HG02884 (cell line): ENCODE measurements at regions not wholly inside any gene's neighbourhood (a gene's known extent, or its start where the extent isn't known, plus 50 kb on each side); places are given as distances from the start of the nearest gene placed in this dataset.
"Not testable (repeated sequence)": the region's sequence is repeated elsewhere in the genome, so short reads cannot be mapped to it uniquely, and the experiment has no call there.

Source experiments
- ATAC-seq: cut with Tn5 transposase; IDR thresholded peaks from one replicate; pipeline ENCODE4 v1.9.1; 2021; ENCODE audit warnings: mild to moderate bottlenecking, moderate library complexity; ENCODE audit not compliant: unreplicated experiment

- no peak for ATAC-seq
These were observed 409.6 kb downstream of the NSUN3 start for GRCh38 chr3:94472511-94472910.

GRCh38 chr3:94481226-94481898 lies 418.5 kb downstream of the NSUN3 start:
- no peak for ATAC-seq

- ATAC-seq: no peak
These were observed 419.8 kb downstream of the NSUN3 start for GRCh38 chr3:94482686-94483085.

- no peak for ATAC-seq
These were observed 420.5 kb downstream of the NSUN3 start for GRCh38 chr3:94483403-94483802.

- ATAC-seq: no peak
These were observed 432.1 kb downstream of the NSUN3 start for GRCh38 chr3:94494992-94495391.

- no peak for ATAC-seq
These were observed 437.3 kb downstream of the NSUN3 start for GRCh38 chr3:94500146-94500545.

- ATAC-seq: not testable (repeated sequence)
These were observed 444.5 kb downstream of the NSUN3 start for GRCh38 chr3:94507354-94507753.

- ATAC-seq: no peak
These were observed 450.0 kb downstream of the NSUN3 start for GRCh38 chr3:94512876-94513275.

- ATAC-seq: no peak
These were observed 450.7 kb downstream of the NSUN3 start for GRCh38 chr3:94513600-94513999.

GRCh38 chr3:94515983-94516382 lies 453.1 kb downstream of the NSUN3 start:
- ATAC-seq: no peak

GRCh38 chr3:94520364-94520763 lies 457.5 kb downstream of the NSUN3 start:
- ATAC-seq: no peak

- ATAC-seq: no peak
These were observed 459.6 kb downstream of the NSUN3 start for GRCh38 chr3:94522488-94522887.

GRCh38 chr3:94524102-94524919 lies 461.4 kb downstream of the NSUN3 start:
- ATAC-seq: no peak

GRCh38 chr3:94525043-94525442 lies 462.2 kb downstream of the NSUN3 start:
- no peak for ATAC-seq

GRCh38 chr3:94529816-94530215 lies 467.0 kb downstream of the NSUN3 start:
- ATAC-seq: no peak

- ATAC-seq: no peak
These were observed 470.1 kb downstream of the NSUN3 start for GRCh38 chr3:94532951-94533350.

- ATAC-seq: no peak
These were observed 477.1 kb downstream of the NSUN3 start for GRCh38 chr3:94539937-94540336.

- no peak for ATAC-seq
These were observed 480.3 kb downstream of the NSUN3 start for GRCh38 chr3:94543161-94543560.

- no peak for ATAC-seq
These were observed 481.4 kb downstream of the NSUN3 start for GRCh38 chr3:94544131-94544789.

- no peak for ATAC-seq
These were observed 485.9 kb downstream of the NSUN3 start for GRCh38 chr3:94548581-94549316.

- no peak for ATAC-seq
These were observed 498.2 kb downstream of the NSUN3 start for GRCh38 chr3:94561094-94561493.
